HEK293 (cell line): ENCODE measurements at regions not wholly inside any gene's neighbourhood (a gene's known extent, or its start where the extent isn't known, plus 50 kb on each side); places are given as distances from the start of the nearest gene placed in this dataset.
A peak's percentile ranks its signal among the peaks of the same experiment; 100 is the strongest.

Experiments used
- CTCF ChIA-PET: fragments of 350-600 bp; formaldehyde crosslinking; extraction: SDS; loops from one replicate; lab custom pipeline; 2021; ENCODE audit warnings: antibody characterized with exemption; lab: Yijun Ruan, JAX
- POLR2A ChIA-PET: fragments of 300-600 bp; formaldehyde crosslinking; extraction: SDS; loops from one replicate; lab custom pipeline; 2020; ENCODE audit warnings: antibody characterized with exemption, inconsistent platforms; lab: Yijun Ruan, JAX
- H3K27ac ChIP-seq: fragments of 200-500 bp; sonication (Bioruptor generic); 2 replicates; pipeline ENCODE4 v1.5.1; 2014; ENCODE audit warnings: low read depth, low read length, control low read depth, inconsistent platforms; ENCODE audit errors: extremely low read depth
- H3K36me3 ChIP-seq, 2 experiments: fragments of 200-500 bp in 1 of 2; sonication (Bioruptor generic) in 1 of 2; 1 replicate in 1 of 2; 2 replicates in 1 of 2; pipeline ENCODE4 v1.5.1; 2014 to 2017; ENCODE audit warnings: inconsistent platforms in 2 of 2, low read length in 2 of 2; ENCODE audit not compliant: control insufficient read depth in 2 of 2, insufficient read depth in 1 of 2
- H3K4me1 ChIP-seq: fragments of 200-500 bp; sonication (Bioruptor generic); 2 replicates; pipeline ENCODE4 v1.5.1; 2014; ENCODE audit warnings: mild to moderate bottlenecking, low read length, inconsistent platforms; ENCODE audit not compliant: control insufficient read depth, insufficient read depth
- H3K4me3 ChIP-seq: 2 replicates; pipeline ENCODE4 v1.5.1; 2011; ENCODE audit warnings: low read depth, mild to moderate bottlenecking, control low read depth, low read length, moderate library complexity
- H3K9me3 ChIP-seq: fragments of 200-500 bp; sonication (Bioruptor generic); 2 replicates; pipeline ENCODE4 v1.5.1; 2014; ENCODE audit warnings: low read depth, low read length, inconsistent platforms; ENCODE audit not compliant: control insufficient read depth, insufficient read depth
- ATF2 ChIP-seq: fragments of 450-650 bp; formaldehyde crosslinking; IDR thresholded peaks from 2 replicates; pipeline ENCODE4 v1.5.1; 2016; ENCODE audit warnings: missing biosample characterization, missing genetic modification characterization, low read depth
- GFI1B ChIP-seq: fragments of 450-650 bp; formaldehyde crosslinking; IDR thresholded peaks from 2 replicates; pipeline ENCODE4 v1.5.1; 2016; ENCODE audit warnings: missing biosample characterization, missing genetic modification characterization
- GLIS2 ChIP-seq: fragments of 450-650 bp; formaldehyde crosslinking; IDR thresholded peaks from 2 replicates; pipeline ENCODE4 v1.5.1; 2016; ENCODE audit warnings: missing biosample characterization, missing genetic modification characterization
- HOXD13 ChIP-seq: sonication (generic); formaldehyde crosslinking; IDR thresholded peaks from 2 replicates; pipeline ENCODE4 v1.8.0; 2022; ENCODE audit warnings: missing genetic modification reagents, borderline replicate concordance
- KLF7 ChIP-seq: fragments of 450-650 bp; formaldehyde crosslinking; IDR thresholded peaks from 2 replicates; pipeline ENCODE4 v1.5.1; 2016; ENCODE audit warnings: missing biosample characterization, missing genetic modification characterization, borderline replicate concordance
- MYNN ChIP-seq: fragments of 450-650 bp; formaldehyde crosslinking; IDR thresholded peaks from 2 replicates; pipeline ENCODE4 v1.5.1; 2016; ENCODE audit warnings: missing biosample characterization, missing genetic modification characterization, borderline replicate concordance
- ZEB2 ChIP-seq: fragments of 450-650 bp; formaldehyde crosslinking; IDR thresholded peaks from 2 replicates; pipeline ENCODE4 v1.5.1; 2016; ENCODE audit warnings: missing biosample characterization, missing genetic modification characterization
- ZNF114 ChIP-seq: fragments of 450-650 bp; formaldehyde crosslinking; IDR thresholded peaks from 2 replicates; pipeline ENCODE4 v1.5.0; 2017; ENCODE audit warnings: missing biosample characterization, missing genetic modification characterization
- ZNF138 ChIP-seq: fragments of 450-650 bp; formaldehyde crosslinking; IDR thresholded peaks from 2 replicates; pipeline ENCODE4 v1.5.1; 2016; ENCODE audit warnings: missing biosample characterization, missing genetic modification characterization, borderline replicate concordance
- ZNF146 ChIP-seq: fragments of 450-650 bp; formaldehyde crosslinking; IDR thresholded peaks from 2 replicates; pipeline ENCODE4 v1.5.1; 2016; ENCODE audit warnings: missing biosample characterization, missing genetic modification characterization
- ZNF157 ChIP-seq: fragments of 450-650 bp; formaldehyde crosslinking; IDR thresholded peaks from 2 replicates; pipeline ENCODE4 v1.5.1; 2016; ENCODE audit warnings: missing biosample characterization, missing genetic modification characterization
- ZNF202 ChIP-seq: fragments of 450-650 bp; formaldehyde crosslinking; IDR thresholded peaks from 2 replicates; pipeline ENCODE4 v1.5.1; 2016; ENCODE audit warnings: missing biosample characterization, missing genetic modification characterization, borderline replicate concordance
- ZNF23 ChIP-seq: fragments of 450-650 bp; formaldehyde crosslinking; IDR thresholded peaks from 2 replicates; pipeline ENCODE4 v1.5.1; 2016; ENCODE audit warnings: missing biosample characterization, missing genetic modification characterization, borderline replicate concordance
- ZNF266 ChIP-seq: fragments of 450-650 bp; formaldehyde crosslinking; IDR thresholded peaks from 2 replicates; pipeline ENCODE4 v1.5.1; 2016; ENCODE audit warnings: missing biosample characterization, missing genetic modification characterization, low read depth
- ZNF311 ChIP-seq: fragments of 450-650 bp; formaldehyde crosslinking; IDR thresholded peaks from 2 replicates; pipeline ENCODE4 v1.5.1; 2017; ENCODE audit warnings: missing biosample characterization, missing genetic modification characterization, borderline replicate concordance
- ZNF354C ChIP-seq: fragments of 450-650 bp; formaldehyde crosslinking; IDR thresholded peaks from 2 replicates; pipeline ENCODE4 v1.5.1; 2016; ENCODE audit warnings: missing biosample characterization, missing genetic modification characterization, low read depth, borderline replicate concordance
- ZNF362 ChIP-seq: fragments of 450-650 bp; formaldehyde crosslinking; IDR thresholded peaks from 2 replicates; pipeline ENCODE4 v1.5.1; 2016; ENCODE audit warnings: missing biosample characterization, missing genetic modification characterization
- ZNF426 ChIP-seq: fragments of 450-650 bp; formaldehyde crosslinking; IDR thresholded peaks from 2 replicates; pipeline ENCODE4 v1.5.1; 2017; ENCODE audit warnings: missing biosample characterization, missing genetic modification characterization, mild to moderate bottlenecking, inconsistent platforms, moderate library complexity
- ZNF513 ChIP-seq: fragments of 450-650 bp; IDR thresholded peaks from 2 replicates; pipeline ENCODE4 v1.5.1; 2018; ENCODE audit warnings: missing biosample characterization, missing genetic modification characterization
- ZNF514 ChIP-seq: fragments of 450-650 bp; formaldehyde crosslinking; IDR thresholded peaks from 2 replicates; pipeline ENCODE4 v1.5.1; 2016; ENCODE audit warnings: missing biosample characterization, missing genetic modification characterization
- ZNF548 ChIP-seq: fragments of 450-650 bp; formaldehyde crosslinking; IDR thresholded peaks from 2 replicates; pipeline ENCODE4 v1.5.1; 2016; ENCODE audit warnings: missing biosample characterization, missing genetic modification characterization
- ZNF549 ChIP-seq: fragments of 450-650 bp; IDR thresholded peaks from 2 replicates; pipeline ENCODE4 v1.5.1; 2018; ENCODE audit warnings: missing biosample characterization, missing genetic modification characterization, mild to moderate bottlenecking, inconsistent platforms, moderate library complexity
- ZNF639 ChIP-seq: fragments of 450-650 bp; formaldehyde crosslinking; IDR thresholded peaks from 2 replicates; pipeline ENCODE4 v1.5.1; 2016; ENCODE audit warnings: missing biosample characterization, missing genetic modification characterization

- no peak for TF ChIP-seq ZNF138 (tag by site-specific recombination)
- TF ChIP-seq ZNF426 (tag by site-specific recombination) = peak; percentile 82
- TF ChIP-seq ZNF266 (tag by site-specific recombination) = peak; percentile 43; the same call in 1 of the 2 replicates
- no peak for TF ChIP-seq ZNF114 (tag by site-specific recombination)
- TF ChIP-seq HOXD13 (CRISPR knock-in tag) = no peak
- TF ChIP-seq ZNF23 (tag by site-specific recombination) = no peak
- TF ChIP-seq ZNF514 (tag by site-specific recombination) = no peak
- TF ChIP-seq ZNF548 (tag by site-specific recombination) = no peak
These were observed 182.4 kb upstream of the ADCY2 start (continued) for GRCh38 chr5:7213525-7213924.

- POLR2A ChIA-PET = no interaction called here
- no peak overlapping the region for H3K27ac ChIP-seq
- CTCF ChIA-PET = no interaction called here
- no peaks in the 10 kb centered on the region for H3K9me3 ChIP-seq
- TF ChIP-seq ZNF513 (tag by site-specific recombination) = peak; percentile 93
- TF ChIP-seq GFI1B (tag by site-specific recombination) = no peak
- 0 out of 2 replicates have a peak, but pooled peaks have one; percentile 48 for TF ChIP-seq ZNF114 (tag by site-specific recombination)
- TF ChIP-seq ZNF311 (tag by site-specific recombination) = no peak
- TF ChIP-seq ZNF157 (tag by site-specific recombination) = no peak
- TF ChIP-seq ATF2 (tag by site-specific recombination) = peak; percentile 69
- TF ChIP-seq ZNF549 (tag by site-specific recombination) = no peak
- no peaks in the 10 kb centered on the region for H3K4me1 ChIP-seq
- H3K4me3 ChIP-seq = no peak overlapping the region
- no peaks in the 10 kb centered on the region for H3K36me3 ChIP-seq
These were observed 181.0 kb upstream of the ADCY2 start for GRCh38 chr5:7214906-7215416.

- Histone ChIP-seq H3K36me3 (no peaks in the 10 kb centered on the region), H3K4me3 (no peak overlapping the region), H3K27ac (no peak overlapping the region), H3K9me3 (no peaks in the 10 kb centered on the region), H3K4me1 (no peaks in the 10 kb centered on the region)
- TF ChIP-seq ZEB2 (tag by site-specific recombination) (no peak), ZNF146 (tag by site-specific recombination) (no peak), ZNF311 (tag by site-specific recombination) (no peak), KLF7 (tag by site-specific recombination) (no peak)
- ChIA-PET CTCF (no interaction called here), POLR2A (no interaction called here)
These were observed 177.8 kb upstream of the ADCY2 start for GRCh38 chr5:7218141-7218540.

GRCh38 chr5:7220156-7220555 is 175.8 kb upstream of the ADCY2 start:
- no peaks in the 10 kb centered on the region for H3K36me3 ChIP-seq
- no peaks in the 10 kb centered on the region for H3K4me1 ChIP-seq
- no peak overlapping the region for H3K4me3 ChIP-seq
- no peaks in the 10 kb centered on the region for H3K9me3 ChIP-seq
- TF ChIP-seq ZNF354C (tag by site-specific recombination) (no peak), GLIS2 (tag by site-specific recombination) (no peak), ZNF639 (tag by site-specific recombination) (no peak), ZNF362 (tag by site-specific recombination) (no peak), ZNF202 (tag by site-specific recombination) (no peak), MYNN (tag by site-specific recombination) (no peak)
- no peak overlapping the region for H3K27ac ChIP-seq
- ChIA-PET POLR2A (no interaction called here), CTCF (interaction anchor here (0.6 to 0.7 kb wide), 3 partner anchors 43 to 141 kb away, joined by 3 read pairs; no protein-coding TSS in a partner anchor)
